HG02759 (cell line): ENCODE measurements at regions not wholly inside any gene's neighbourhood (a gene's known extent, or its start where the extent isn't known, plus 50 kb on each side); places are given as distances from the start of the nearest gene placed in this dataset.
"Not testable (repeated sequence)": the region's sequence is repeated elsewhere in the genome, so short reads cannot be mapped to it uniquely, and the experiment has no call there.

Experiments used
- ATAC-seq: cut with Tn5 transposase; IDR thresholded peaks from one replicate; pipeline ENCODE4 v1.9.1; 2021; ENCODE audit warnings: mild to moderate bottlenecking, moderate library complexity; ENCODE audit not compliant: unreplicated experiment

- no peak for ATAC-seq
These were observed 306.8 kb downstream of the LMBRD1 start for GRCh38 chr6:69489970-69490369.

- ATAC-seq: no peak
These were observed 309.1 kb downstream of the LMBRD1 start for GRCh38 chr6:69487688-69488087.

GRCh38 chr6:69466979-69467570, 329.7 kb downstream of the LMBRD1 start:
- ATAC-seq: no peak

GRCh38 chr6:69465866-69466265, 330.9 kb downstream of the LMBRD1 start:
- no peak for ATAC-seq

- no peak for ATAC-seq
These were observed 340.7 kb downstream of the LMBRD1 start for GRCh38 chr6:69456086-69456485.

- ATAC-seq: not testable (repeated sequence)
These were observed 342.2 kb downstream of the LMBRD1 start for GRCh38 chr6:69454619-69455018.

- ATAC-seq: not testable (repeated sequence)
These were observed 346.3 kb downstream of the LMBRD1 start for GRCh38 chr6:69450493-69450892.

- no peak for ATAC-seq
These were observed 346.9 kb downstream of the LMBRD1 start for GRCh38 chr6:69449887-69450286.
